ENCODE measurements at regions not wholly inside any gene's neighbourhood (a gene's known extent, or its start where the extent isn't known, plus 50 kb on each side); places are given as distances from the start of the nearest gene placed in this dataset.
"Not testable (repeated sequence)": the region's sequence is repeated elsewhere in the genome, so short reads cannot be mapped to it uniquely, and the experiment has no call there.

DNA sequence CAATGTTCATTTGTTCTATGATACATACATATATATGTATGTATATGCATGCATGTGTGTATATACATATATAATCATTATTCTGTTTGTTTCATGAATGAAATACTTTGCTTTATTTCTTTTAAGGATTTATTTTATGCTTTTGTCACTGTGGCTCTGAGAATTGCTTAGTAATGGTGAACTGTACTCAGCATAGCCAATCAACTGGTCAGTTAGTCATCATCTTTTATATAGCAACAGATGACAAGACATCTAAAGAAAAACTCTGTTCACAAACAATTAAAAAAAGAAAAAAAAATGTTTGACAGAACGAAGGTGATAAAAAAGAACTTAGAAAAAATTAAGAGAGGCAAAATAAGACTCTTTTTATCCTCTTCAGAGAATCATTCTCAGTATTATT, 1440.3 kb downstream of the PCDH9 start:
- DNase-seq, result no peak

DNA sequence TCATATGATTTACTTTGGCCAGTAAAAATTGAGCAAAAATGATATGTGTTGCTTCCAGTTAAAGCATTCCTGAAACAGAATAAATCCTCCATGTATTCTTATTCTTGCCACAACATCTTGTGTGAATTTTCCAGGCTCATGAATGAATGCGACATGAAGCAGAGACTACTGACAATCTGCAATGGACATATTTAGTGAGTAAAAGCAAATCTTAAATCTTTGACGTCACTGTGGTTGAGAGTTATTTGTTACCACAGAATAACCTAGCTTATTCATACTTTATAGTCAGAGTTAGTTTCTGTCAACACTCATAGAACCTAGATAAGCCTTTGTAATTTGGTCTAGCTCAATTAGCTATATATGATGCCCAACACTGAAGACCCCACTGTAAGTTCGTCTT, 1443.1 kb downstream of the PCDH9 start:
- no peak for DNase-seq

DNA sequence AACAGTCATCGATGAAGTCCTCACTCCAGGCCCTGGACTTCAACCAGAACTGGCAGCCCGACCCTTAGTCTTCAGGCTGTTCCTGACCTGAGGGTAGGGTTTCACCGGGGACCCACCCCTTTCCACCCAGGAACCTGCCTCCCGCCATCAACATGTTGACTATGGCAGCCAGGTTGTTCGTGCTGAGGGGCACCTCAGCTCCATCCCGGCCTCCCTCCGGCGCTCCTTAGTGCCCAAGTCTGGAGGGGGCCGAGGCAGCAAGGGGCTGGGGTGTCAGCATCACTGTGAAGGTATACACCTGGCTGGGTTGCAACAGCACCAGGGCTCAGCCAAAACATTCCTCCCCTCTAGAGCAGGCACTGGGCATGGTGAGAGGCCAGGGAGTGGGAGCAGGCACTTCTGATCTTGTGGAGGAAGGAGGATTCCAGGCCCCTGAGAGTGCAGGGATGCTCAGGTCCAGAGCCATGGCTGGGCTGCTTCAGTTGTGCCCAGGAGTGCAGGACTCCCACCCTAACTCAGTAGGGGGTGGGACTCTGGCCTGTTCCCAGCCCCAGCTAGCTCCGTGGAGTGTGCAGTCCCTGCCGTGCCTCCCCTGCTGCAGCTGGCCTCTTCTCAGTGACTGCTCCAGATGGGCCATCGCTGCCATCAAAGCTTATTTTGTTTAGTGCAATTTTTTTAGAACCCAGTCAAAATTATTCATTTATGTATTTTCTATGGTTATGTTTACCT, 1445.9 kb downstream of the PCDH9 start:
- DNase-seq, result no peak

DNA sequence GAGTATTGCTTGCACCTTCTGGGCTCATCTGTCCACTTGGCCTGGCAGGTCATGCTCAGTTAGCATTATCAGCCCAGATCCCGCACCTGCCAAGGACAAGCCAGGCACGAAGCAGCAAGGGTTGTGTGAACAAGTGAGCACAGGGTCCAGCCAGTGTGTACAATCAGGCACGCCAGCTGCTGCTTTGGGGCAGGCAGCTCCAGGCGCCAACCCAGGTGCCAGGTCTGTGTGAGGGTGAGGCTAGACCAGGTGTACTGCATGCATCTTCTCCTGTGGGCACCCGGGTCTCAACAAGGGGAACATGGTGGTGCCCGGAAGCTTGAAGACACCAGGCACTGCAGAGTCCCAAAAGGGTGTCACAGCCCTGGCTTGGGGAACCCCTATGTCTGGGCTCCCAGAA, 1446.8 kb downstream of the PCDH9 start:
- DNase-seq, result no peak

DNA sequence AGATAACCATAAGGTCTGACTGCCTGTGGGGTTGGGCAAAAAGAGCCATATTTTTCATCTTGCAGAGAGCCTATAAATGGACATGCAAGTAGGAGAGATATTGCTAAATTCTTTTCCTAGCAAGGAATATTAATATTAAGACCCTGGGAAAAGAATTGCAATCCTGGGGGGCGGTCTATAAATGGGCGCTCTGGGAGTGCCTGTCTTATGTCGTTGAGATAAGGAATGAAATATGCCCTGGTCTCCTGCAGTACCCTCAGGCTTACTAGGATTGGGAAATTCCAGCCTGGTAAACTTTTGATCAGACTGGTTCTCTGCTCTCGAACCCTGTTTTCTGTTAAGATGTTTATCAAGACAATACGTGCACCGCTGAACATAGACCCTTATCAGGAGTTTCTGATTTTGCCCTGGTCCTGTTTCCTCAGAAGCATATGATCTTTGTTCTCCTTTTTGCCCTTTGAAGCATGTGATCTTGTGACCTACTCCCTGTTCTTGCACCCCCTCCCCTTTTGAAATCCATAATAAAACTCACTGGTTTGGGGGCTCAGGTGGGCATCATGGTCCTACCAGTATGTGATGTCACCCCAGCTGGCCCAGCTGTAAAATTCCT, 1458.3 kb downstream of the PCDH9 start:
- not testable (repeated sequence) for DNase-seq

DNA sequence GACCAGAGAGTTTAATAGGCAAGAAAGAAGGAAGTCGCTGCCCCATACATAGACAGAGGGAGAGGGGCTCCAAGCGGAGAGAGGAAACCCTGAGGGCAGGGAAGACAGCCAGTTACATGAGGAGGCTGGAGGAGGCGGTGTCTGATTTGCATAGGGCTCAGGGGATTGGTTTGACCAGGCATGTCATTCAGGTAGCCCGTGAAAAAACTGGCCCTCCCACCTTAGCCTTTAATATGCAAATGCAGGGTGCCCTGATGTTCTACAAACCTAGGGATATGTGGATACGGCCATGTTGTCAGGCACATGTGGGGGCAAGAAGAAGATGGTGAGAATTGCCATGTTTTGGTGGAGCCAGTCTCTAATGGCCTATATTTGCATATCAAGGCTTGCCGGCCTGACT, 1461.6 kb downstream of the PCDH9 start:
- DNase-seq, result no peak

DNA sequence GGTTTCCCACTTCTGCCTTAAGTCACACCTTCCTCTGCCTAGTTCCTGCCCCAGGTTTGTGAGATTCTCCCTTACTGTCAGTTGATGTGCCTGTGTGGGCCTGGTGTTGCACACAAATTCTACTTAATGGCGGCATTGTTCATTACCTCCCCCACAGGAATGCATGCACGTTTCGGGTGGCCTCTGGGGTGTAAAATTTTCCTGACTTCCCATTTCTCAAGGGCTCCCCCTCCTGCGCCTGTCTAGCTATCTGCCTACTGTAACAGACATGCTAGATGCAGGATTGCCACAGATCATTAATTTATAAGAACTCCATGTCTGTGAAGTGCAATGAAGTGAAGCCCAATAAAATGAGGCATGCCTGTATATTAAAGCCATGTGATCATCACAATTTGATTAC, 1466.3 kb downstream of the PCDH9 start:
- DNase-seq, result no peak

DNA sequence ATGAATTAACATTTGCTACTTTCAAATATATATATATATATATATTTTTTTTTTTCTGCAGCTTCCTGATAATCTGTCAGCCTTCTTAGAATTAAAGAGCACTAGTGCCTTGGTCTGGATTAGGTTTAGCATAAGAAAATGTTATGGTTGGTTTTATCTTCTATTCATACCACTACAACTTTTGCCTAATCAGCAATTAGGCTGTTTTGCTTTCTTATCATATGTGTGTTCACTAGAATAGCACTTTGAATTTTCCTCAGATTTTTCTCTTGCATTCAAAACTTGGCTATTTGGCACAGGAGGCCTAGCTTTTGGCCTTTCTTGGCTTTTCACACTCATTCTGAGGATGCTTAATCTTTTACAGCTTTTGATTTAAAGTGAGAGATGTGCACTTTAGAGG, 1468.1 kb downstream of the PCDH9 start:
- no peak for DNase-seq

DNA sequence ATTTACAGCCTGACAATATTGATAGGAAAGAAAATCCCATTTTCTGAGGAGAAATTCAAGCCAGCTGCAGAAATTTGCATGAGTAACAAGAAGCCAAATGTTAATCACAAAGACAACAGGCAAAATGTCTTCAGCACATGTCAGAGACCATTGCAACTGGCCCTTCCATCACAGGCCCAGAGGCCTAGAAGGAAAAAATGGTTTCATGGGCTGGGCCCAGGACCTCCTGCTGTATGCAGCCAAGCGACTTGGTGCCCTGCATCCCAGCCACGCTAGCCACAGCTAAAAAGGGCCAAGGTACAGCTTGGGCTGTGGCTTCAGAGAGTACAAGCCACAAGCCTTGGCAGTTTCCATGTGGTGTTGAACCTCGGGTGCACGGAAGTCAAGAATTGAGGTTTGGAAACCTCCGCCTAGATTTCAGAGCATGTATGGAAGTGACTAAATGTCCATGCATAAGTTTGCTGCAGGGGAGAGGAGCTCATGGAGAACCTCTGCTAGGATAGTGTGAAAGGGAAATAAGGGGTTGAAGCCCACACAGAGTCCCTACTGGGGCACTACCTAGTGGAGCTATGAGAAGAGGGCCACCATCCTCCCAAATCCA, 1474.0 kb downstream of the PCDH9 start:
- no peak for DNase-seq

DNA sequence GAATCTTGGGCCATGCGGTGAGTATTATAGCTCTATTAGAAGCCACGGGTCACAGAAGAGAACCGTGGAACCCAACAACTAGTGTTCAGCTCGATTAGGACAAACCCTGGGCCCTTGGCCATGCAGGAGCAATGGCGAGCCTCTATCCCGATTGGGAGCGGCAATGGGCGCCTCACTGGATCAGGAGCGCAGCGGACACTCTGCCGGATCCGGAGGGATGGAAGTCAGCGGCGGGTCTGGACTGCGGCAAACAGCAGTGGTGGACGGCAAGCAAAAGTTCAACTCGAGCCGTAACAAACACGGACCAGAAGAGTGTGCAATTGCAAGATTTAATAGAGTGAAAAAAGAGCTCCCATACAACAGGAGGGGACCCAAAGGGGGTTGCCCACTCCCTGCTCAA, 1481.9 kb downstream of the PCDH9 start:
- no peak for DNase-seq

DNA sequence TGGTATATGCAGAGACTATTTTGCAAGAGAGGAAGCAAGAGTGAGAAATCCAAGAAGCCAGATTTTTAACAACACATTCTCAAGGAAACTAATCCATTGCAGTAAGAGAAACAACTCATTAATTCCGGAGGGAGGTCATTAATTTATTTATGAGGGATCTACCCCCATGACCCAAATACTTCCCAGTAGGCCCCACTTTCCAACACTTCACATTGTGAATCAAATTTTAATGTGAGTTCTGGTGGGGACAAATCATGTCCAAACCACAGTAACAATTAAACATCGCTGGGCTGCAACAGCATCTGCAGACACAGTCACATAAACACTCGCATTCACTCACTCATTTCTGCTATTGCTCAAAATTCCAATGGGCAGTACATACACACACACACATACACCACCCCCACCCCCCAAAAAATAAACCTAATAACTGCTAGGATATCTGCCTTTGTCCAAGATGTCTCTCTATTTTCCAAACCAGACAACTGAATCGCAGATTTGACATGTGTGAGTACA, 1483.7 kb downstream of the PCDH9 start:
- DNase-seq, result no peak

DNA sequence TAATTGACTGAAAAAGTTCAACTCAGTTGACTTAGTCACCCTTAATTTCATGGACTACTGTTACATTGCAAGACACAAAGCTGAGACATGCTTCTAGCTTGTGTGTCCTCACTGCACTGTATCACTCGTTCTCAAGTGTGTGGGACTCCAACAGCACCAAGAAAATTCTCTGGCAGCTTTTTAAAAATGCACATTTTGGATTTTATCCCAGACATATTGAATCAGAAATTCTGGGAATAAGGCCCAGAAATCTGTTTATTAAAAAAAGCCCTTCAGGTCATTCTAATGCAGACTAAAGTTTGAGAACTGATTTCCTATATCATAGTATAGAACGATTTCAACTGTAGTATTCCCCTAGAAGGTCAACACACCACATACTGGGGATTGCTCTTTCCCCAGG, 1485.3 kb downstream of the PCDH9 start:
- no peak for DNase-seq

DNA sequence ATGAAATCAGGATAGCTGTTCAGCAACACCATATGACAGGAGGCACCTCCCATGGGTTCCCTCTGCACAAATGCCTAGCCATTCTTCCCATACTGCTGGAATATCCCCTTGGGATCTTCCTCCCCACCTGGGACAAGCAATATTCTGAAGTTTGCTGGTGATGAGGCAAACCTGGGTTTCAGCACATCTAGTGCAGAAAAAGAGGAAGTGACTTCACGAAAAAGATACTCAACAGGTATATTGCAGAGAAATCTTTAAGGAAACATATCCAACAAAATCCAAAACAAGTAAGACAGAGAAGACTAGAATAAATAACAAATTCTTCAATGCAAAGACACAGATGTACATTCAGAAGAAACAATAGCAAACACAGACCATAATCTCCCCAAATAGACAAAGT, 1497.0 kb downstream of the PCDH9 start:
- no peak for DNase-seq

DNA sequence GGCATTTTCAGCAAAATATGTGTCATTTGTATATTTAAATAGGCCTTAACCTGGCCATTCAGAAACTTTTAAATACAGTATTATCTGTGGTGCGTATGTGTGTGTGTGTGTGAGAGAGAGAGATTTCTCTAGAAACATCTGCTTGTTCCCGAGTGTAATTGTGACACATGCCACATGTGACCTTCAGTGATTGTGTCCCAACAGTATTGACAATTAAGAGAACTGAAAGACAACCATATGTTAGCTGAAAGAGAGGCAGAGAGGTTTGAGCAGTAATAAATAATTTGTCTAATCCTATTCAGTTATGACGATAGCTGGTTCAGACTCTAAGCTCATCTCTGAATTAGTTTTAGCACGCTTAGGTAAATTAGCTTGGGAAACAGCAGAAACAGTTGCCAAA, 1503.1 kb downstream of the PCDH9 start:
- no peak for DNase-seq

DNA sequence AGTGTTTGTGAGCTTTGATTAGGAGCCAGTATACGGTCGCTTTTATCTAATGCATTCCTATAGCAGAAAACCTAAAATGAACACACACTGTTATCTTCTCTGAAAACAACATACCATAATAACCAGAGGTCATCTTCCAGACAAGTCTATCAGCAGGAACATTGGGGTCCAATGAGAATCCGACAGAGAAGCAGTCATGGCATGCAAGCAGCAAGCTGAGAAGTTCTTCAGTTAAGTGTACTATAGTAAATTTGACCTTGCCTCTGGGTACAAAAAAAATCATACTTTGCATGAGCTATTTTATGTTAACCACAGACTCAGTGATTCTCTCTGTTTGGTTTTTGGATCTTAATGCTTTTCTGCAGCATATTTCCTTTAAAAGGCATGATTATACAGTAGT, 1505.1 kb downstream of the PCDH9 start:
- no peak for DNase-seq

DNA sequence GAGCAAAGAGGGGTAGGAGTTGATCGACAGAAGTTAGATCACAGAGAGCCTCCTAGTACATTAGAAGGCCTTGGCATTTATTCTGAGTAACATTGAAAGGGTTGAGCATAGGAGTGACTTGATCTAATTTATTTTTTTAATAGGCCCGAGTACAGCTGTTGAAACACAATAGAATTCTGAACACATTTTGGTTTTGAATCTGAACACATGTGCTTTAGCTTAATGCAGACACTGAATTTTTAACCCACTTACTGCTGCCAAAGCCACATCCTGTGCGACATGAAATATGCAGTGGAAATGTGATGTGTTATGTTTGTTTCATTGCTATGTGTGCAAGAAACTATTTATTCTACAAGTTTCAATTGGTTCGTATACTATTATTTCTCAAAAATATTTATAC, 1505.9 kb downstream of the PCDH9 start:
- no peak for DNase-seq

DNA sequence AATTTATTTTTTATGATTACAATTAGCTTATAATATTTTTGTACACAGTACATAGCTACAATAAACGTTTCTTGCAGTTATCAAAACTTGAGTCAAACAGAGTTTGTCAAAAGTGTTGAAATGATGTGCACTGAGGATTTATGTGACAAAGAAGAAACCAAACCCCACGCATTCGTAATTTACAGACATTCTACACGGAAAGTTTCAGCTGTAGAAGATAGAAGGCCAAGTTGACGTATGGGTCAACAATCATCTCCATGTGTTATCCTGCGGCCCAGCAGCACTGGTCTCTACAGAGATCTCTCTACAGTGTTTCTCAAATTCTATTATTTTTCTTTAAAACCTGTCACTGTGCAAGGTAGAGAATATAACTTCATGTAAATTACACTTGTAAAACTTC, 1507.6 kb downstream of the PCDH9 start:
- DNase-seq, result no peak

DNA sequence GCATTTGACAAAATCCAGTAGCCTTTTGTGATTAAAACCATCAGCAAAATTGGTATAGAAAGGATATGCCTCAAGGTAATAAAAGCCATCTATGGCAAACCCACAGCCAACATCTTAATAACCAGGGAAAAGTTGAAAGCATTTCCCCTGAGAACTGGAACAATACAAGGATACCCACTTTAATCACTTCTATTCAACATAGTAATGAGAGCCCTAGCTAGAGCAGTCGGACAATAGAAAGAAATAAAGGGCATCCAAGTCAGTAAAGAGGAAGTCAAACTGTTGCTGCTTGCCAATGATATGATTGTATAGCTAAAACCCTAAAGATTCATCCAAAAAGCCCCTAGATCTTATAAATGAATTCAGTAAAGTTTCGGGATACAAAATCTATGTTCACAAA, 1510.3 kb downstream of the PCDH9 start:
- DNase-seq, result no peak

DNA sequence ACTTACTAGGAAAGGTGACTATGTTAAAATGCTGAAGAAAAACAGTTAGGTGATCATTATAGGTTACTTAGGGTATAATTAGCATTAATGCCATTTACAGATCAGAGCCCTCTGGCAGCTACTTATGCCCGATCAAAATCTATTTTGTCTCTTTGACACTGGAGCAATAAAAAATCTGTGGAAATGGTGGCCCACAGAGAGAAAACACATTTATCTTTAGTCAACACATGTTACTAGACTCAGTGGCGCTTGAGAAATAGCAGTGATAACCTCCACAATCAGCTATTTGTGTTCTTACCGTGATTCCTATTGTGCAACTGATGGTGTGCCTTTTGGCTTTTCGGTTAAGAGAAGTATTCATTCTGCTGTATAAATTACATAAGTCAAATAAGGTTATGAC, 1519.6 kb downstream of the PCDH9 start:
- DNase-seq, result no peak

DNA sequence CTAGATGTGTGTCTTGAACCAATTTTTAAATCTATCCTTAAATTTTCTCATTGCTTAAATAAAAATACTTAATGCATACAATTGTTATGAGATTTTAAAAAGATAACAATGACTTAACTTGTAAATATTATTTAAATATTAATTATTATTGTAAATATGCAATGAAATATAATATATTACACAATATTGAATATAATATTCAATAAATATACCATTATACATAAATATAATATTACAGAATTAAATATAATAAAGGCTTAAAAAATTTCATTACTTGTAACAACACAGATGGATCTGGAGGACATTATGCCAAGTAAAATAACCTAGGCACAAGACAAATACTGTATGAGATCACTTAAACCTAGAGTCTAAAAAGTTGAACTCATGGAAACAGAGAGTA, 1532.3 kb downstream of the PCDH9 start:
- DNase-seq, result no peak

DNA sequence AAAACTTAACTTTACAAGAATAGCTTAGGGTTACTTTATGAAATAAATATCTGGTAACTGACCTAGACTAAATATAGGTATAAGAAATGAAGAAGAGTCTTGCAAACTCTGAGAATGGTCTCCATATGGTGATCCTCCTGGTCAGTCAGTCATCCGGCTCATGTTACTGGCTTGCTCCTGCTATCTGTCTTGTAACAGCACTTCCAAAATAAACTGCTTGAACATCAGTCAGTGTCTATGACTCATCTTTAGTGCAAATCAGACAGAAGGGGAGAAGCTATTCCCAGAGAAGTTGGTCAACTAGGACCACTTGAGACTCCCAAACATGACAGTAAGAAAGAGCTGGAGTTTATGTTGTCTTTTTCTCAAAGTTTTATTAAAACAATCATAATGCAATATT, 1550.9 kb downstream of the PCDH9 start:
- DNase-seq, result no peak

DNA sequence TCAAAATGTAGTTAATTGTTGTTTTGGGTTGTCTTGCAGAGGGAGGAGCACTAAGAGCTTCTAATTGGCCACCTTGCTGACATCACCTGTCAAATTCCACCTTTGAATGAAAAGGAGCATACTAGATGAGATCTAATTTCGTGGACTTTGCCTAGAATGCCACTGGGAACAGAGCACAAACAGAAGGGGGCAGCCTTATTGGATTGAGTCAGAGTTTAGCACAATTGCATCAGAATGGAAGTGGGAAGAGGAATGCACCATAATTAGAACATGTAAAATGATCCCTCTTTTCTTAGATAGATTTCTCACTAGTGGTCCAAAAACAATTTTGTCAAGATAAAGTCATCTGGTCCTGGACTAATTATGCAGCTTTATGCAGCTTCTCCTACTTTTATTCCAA, 1552.2 kb downstream of the PCDH9 start:
- no peak for DNase-seq

DNA sequence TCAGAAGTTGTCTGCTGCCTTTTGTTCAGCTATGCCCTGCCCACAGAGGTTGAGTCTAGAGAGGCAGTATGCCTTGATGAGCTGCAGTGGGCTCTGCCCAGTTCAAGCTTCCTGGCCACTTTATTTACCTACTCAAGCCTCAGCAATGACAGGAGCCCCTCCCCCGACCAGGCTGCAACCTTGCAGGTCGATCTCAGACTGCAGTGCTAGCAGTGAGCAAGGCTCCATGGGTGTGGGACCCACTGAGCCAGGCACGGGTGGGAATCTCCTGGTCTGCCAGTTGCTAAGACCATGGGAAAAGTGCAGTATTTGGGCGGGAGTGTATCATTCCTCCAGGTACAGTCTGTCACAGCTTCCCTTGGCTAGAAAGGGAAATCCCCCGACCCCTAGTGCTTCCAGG, 1554.8 kb downstream of the PCDH9 start:
- not testable (repeated sequence) for DNase-seq

DNA sequence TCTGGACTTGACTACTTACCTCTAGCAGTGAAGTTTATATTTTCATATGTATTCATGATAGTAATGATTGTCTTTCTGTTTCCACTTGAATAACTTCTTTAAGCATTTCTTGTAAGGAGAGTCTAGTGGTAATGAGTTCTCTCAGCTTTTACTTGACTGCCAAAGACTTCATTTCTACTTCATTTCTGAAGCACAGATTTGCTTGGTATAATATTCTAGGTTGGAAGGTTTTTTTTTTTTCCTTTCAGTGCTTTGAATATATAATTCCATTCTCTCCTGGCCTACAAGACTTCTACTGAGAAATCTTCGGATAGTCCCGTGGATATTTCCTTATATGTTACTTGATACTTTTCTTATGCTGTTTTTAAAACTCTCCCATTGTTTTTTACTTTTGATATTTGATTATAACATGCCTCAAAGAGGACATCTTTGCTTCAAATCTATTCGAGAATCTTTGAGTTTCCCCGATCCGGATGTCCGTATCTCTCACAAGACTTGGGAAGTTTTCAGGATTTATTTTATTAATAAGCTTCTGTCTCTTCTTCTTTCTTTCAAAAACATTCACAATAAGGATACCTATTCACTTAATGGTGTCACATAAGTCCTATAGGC, 1560.0 kb downstream of the PCDH9 start:
- DNase-seq, result no peak

Measured in stimulated activated CD4-positive, alpha-beta T cell treated with anti-CD3 and anti-CD28 coated beads, Interleukin-4, amount 100 ng/mL, for 24 hours (primary cell).